Breast epithelium (tissue), 3 donors: ENCODE measurements at regions not wholly inside any gene's neighbourhood (a gene's known extent, or its start where the extent isn't known, plus 50 kb on each side); places are given as distances from the start of the nearest gene placed in this dataset.

Experiments
- POLR2A ChIP-seq: fragments of 450-650 bp; IDR thresholded peaks from one replicate; pipeline ENCODE4 v1.6.1; 2016; ENCODE audit warnings: antibody characterized with exemption, mild to moderate bottlenecking, moderate library complexity
- POLR2AphosphoS5 ChIP-seq, 3 donors: sonication (generic); formaldehyde crosslinking; IDR thresholded peaks; one replicate each; pipeline ENCODE4 v1.6.1; 2017; ENCODE audit warnings: antibody characterized with exemption in 3 of 3
- TF ChIP-seq, protein P1 (sequence below), 3 donors: fragments of 450-650 bp; IDR thresholded peaks; one replicate each; pipeline ENCODE4 v1.5.1; 2016 to 2017; ENCODE audit warnings: antibody characterized with exemption in 3 of 3, mild to moderate bottlenecking in 3 of 3, moderate library complexity in 3 of 3

DNA sequence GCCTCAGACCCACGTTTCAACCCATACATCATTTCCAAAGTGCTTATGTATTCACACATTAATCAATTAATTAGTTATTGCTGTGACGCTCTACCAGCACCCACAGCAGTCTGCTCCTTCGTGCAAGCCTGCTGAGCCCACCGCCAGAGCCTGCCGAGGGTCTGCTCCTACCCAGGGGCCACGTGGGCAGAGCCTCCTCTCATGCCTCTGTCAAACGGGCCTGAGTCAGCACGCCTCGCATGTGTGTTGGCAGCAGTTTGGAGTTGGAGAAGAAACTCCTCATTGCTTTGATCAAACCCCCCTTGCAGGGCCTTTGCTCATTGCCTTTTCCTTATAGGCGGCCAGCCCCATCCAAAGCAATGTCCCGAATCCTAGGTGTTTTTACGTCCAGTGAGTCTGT lies 256.2 kb upstream of the IRX4 start:
- TF ChIP-seq, protein P1, sequence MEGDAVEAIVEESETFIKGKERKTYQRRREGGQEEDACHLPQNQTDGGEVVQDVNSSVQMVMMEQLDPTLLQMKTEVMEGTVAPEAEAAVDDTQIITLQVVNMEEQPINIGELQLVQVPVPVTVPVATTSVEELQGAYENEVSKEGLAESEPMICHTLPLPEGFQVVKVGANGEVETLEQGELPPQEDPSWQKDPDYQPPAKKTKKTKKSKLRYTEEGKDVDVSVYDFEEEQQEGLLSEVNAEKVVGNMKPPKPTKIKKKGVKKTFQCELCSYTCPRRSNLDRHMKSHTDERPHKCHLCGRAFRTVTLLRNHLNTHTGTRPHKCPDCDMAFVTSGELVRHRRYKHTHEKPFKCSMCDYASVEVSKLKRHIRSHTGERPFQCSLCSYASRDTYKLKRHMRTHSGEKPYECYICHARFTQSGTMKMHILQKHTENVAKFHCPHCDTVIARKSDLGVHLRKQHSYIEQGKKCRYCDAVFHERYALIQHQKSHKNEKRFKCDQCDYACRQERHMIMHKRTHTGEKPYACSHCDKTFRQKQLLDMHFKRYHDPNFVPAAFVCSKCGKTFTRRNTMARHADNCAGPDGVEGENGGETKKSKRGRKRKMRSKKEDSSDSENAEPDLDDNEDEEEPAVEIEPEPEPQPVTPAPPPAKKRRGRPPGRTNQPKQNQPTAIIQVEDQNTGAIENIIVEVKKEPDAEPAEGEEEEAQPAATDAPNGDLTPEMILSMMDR (IDR thresholded peaks at IDR 0.05) = no peak
- TF ChIP-seq POLR2AphosphoS5 (IDR thresholded peaks at IDR 0.05) (no peak), POLR2A (no peak)
